Liver (tissue), 8 donors: ENCODE measurements at regions not wholly inside any gene's neighbourhood (a gene's known extent, or its start where the extent isn't known, plus 50 kb on each side); places are given as distances from the start of the nearest gene placed in this dataset.

Source experiments
- DNase-seq: peaks from one replicate; pipeline ENCODE4 v3.0.0-alpha.2; 2017; ENCODE audit warnings: low spot score
- H3K27ac ChIP-seq, 2 donors: one replicate each; pipeline ENCODE4 v1.7.0; 2013; ENCODE audit warnings: inconsistent platforms in 2 of 2, low read length in 2 of 2, control low read depth in 1 of 2, low read depth in 1 of 2, mild to moderate bottlenecking in 1 of 2
- H3K27me3 ChIP-seq, 4 donors: one replicate each; pipeline versions ENCODE4 v1.6.1 to v1.7.0; 2013; ENCODE audit warnings: low read length in 3 of 4, inconsistent platforms in 1 of 4, mild to moderate bottlenecking in 1 of 4, moderate library complexity in 1 of 4; ENCODE audit not compliant: control insufficient read depth in 4 of 4, insufficient read depth in 4 of 4
- H3K36me3 ChIP-seq, 4 donors: one replicate each; pipeline versions ENCODE4 v1.6.1 to v1.7.0; 2013; ENCODE audit warnings: low read length in 3 of 4, mild to moderate bottlenecking in 3 of 4, low read depth in 1 of 4, moderate library complexity in 1 of 4; ENCODE audit not compliant: control insufficient read depth in 4 of 4, insufficient read depth in 3 of 4
- H3K4me1 ChIP-seq, 4 donors: one replicate each; pipeline versions ENCODE4 v1.6.1 to v1.7.0; 2013; ENCODE audit warnings: low read length in 3 of 4, mild to moderate bottlenecking in 3 of 4, moderate library complexity in 1 of 4; ENCODE audit not compliant: control insufficient read depth in 4 of 4, insufficient read depth in 4 of 4
- H3K4me3 ChIP-seq, 3 donors: one replicate each; pipeline versions ENCODE4 v1.6.1 to v1.7.0; 2013; ENCODE audit warnings: low read length in 3 of 3, control low read depth in 1 of 3, low read depth in 1 of 3, mild to moderate bottlenecking in 1 of 3
- H3K9ac ChIP-seq, 2 donors: one replicate each; pipeline ENCODE4 v1.7.0; 2013; ENCODE audit warnings: low read length in 2 of 2, mild to moderate bottlenecking in 2 of 2, moderate library complexity in 2 of 2, control low read depth in 1 of 2, low read depth in 1 of 2
- H3K9me3 ChIP-seq, 4 donors: one replicate each; pipeline versions ENCODE4 v1.6.1 to v1.7.0; 2013; ENCODE audit warnings: low read length in 3 of 4; ENCODE audit not compliant: control insufficient read depth in 4 of 4
- EGR1 ChIP-seq, 2 donors: IDR thresholded peaks; 2 replicates each; pipeline ENCODE4 v1.6.1; 2016 to 2018; ENCODE audit warnings: antibody characterized with exemption in 2 of 2, low read depth in 2 of 2
- FOXA1 ChIP-seq: IDR thresholded peaks from 2 replicates; pipeline ENCODE4 v1.6.1; 2016; ENCODE audit warnings: antibody characterized with exemption
- FOXA2 ChIP-seq: IDR thresholded peaks from 2 replicates; pipeline ENCODE4 v1.6.1; 2016; ENCODE audit warnings: antibody characterized with exemption
- GABPA ChIP-seq, 2 donors: IDR thresholded peaks in 1 of 2; conservative IDR thresholded peaks in 1 of 2; 2 replicates each; pipeline ENCODE4 v1.6.1; 2016; ENCODE audit warnings: antibody characterized with exemption in 2 of 2, mild to moderate bottlenecking in 1 of 2, moderate library complexity in 1 of 2
- HNF4A ChIP-seq, 2 donors: conservative IDR thresholded peaks; 2 replicates each; pipeline ENCODE4 v1.6.1; 2016; ENCODE audit warnings: antibody characterized with exemption in 2 of 2, mild to moderate bottlenecking in 2 of 2
- HNF4G ChIP-seq: IDR thresholded peaks from 2 replicates; pipeline ENCODE4 v1.6.1; 2016; ENCODE audit warnings: antibody characterized with exemption
- NR2F2 ChIP-seq: IDR thresholded peaks from 2 replicates; pipeline ENCODE4 v1.6.1; 2016; ENCODE audit warnings: antibody characterized with exemption
- RXRA ChIP-seq, 2 donors: IDR thresholded peaks; 2 replicates each; pipeline ENCODE4 v1.6.1; 2017 to 2018; ENCODE audit warnings: antibody characterized with exemption in 2 of 2, mild to moderate bottlenecking in 1 of 2
- YY1 ChIP-seq: IDR thresholded peaks from 2 replicates; pipeline ENCODE4 v1.6.1; 2016; ENCODE audit warnings: antibody characterized with exemption, mild to moderate bottlenecking
- WGBS: extraction: QIAGEN DNeasy Blood & Tissue Kit; methylation state at CpG from one replicate; pipeline ENCODE4 v1.1.7; 2013; 5-methylcytosine and 5-hydroxymethylcytosine counted together
- TF ChIP-seq, protein P1 (sequence below): fragments of 150-350 bp; IDR thresholded peaks from 2 replicates; pipeline ENCODE4 v1.5.1; 2017; ENCODE audit warnings: improper control_type of control experiment, low read depth, low read length; ENCODE audit not compliant: missing input control
- TF ChIP-seq, protein P2 (sequence below): IDR thresholded peaks from 2 replicates; pipeline ENCODE4 v1.6.1; 2016; ENCODE audit warnings: antibody characterized with exemption
- donor health status: healthy.
- donor health status: healthy.
- donor health status: healthy.
- donor health status: healthy.
- donor health status: healthy.

DNA sequence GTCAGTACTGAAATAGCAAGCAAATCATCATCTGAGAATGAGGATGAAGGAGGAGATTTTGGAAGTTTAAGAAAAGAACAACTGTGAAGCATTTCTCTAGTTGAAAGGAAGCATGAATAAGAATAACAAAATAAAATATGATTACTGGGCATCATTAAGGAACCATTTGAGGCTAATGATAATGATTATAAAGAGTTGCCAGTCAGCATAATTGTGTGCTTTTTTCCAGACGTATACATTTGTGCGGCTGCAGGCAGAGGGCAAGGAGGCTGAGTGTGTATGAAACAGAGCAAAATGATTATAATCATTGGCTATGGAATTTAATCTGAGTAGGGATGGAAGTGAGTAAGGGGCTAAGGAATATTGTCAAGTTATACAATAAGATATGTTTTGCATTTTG, 218.7 kb upstream of the FUT9 start:
- Histone ChIP-seq H3K9me3 (no peaks in the 10 kb centered on the region), H3K27ac (no peak overlapping the region), H3K36me3 (no peaks in the 10 kb centered on the region), H3K9ac (no peak overlapping the region), H3K27me3 (no peaks in the 10 kb centered on the region), H3K4me3 (no peak overlapping the region), H3K4me1 (no peaks in the 10 kb centered on the region)
- 84% methylated on average over 2 of the region's 2 CpGs for WGBS
- no peak for TF ChIP-seq FOXA2
- TF ChIP-seq RXRA (IDR thresholded peaks at IDR 0.05), result no peak
- TF ChIP-seq HNF4G, result no peak
- no peak for TF ChIP-seq EGR1 (IDR thresholded peaks at IDR 0.05; ENCODE audit: low read depth in 2 of 2)
- DNase-seq, result no peak

DNA sequence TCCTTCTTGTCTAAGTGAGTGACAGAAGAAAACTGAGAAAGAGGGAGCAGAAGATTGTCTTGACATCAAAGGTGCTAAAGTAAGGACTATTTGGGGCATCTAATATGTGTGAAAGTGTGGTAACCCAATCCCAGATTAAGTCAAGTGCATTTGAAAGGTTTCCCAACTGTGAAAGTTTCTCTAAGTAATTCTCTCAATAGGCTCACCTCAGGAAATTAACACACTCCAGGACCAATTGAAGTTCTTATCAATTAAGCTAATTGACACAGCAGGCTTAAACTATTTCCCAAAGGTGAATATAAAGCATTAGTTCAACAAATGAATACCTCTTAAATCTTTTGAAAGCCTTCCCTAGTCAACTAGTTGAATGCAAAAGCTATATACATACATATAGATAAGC, 212.8 kb upstream of the FUT9 start:
- DNase-seq, result no peak
- no peaks in the 10 kb centered on the region for H3K4me1 ChIP-seq
- no peaks in the 10 kb centered on the region for H3K36me3 ChIP-seq
- no peaks in the 10 kb centered on the region for H3K9me3 ChIP-seq
- H3K9ac ChIP-seq, result no peak overlapping the region
- H3K27ac ChIP-seq, result no peak overlapping the region
- no peak overlapping the region for H3K4me3 ChIP-seq
- no peaks in the 10 kb centered on the region for H3K27me3 ChIP-seq
- TF ChIP-seq, protein P1, sequence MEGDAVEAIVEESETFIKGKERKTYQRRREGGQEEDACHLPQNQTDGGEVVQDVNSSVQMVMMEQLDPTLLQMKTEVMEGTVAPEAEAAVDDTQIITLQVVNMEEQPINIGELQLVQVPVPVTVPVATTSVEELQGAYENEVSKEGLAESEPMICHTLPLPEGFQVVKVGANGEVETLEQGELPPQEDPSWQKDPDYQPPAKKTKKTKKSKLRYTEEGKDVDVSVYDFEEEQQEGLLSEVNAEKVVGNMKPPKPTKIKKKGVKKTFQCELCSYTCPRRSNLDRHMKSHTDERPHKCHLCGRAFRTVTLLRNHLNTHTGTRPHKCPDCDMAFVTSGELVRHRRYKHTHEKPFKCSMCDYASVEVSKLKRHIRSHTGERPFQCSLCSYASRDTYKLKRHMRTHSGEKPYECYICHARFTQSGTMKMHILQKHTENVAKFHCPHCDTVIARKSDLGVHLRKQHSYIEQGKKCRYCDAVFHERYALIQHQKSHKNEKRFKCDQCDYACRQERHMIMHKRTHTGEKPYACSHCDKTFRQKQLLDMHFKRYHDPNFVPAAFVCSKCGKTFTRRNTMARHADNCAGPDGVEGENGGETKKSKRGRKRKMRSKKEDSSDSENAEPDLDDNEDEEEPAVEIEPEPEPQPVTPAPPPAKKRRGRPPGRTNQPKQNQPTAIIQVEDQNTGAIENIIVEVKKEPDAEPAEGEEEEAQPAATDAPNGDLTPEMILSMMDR, result no peak
- TF ChIP-seq HNF4G, result no peak
- no peak for TF ChIP-seq FOXA1
- TF ChIP-seq YY1, result no peak
- TF ChIP-seq GABPA (IDR thresholded peaks at IDR 0.05 in 1 of 2, conservative IDR thresholded peaks at IDR 0.05 in 1 of 2), result no peak
- no peak for TF ChIP-seq RXRA (IDR thresholded peaks at IDR 0.05)
- TF ChIP-seq, protein P2, sequence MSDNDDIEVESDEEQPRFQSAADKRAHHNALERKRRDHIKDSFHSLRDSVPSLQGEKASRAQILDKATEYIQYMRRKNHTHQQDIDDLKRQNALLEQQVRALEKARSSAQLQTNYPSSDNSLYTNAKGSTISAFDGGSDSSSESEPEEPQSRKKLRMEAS, result no peak
- no peak for TF ChIP-seq HNF4A (conservative IDR thresholded peaks at IDR 0.05)
- TF ChIP-seq NR2F2, result no peak

DNA sequence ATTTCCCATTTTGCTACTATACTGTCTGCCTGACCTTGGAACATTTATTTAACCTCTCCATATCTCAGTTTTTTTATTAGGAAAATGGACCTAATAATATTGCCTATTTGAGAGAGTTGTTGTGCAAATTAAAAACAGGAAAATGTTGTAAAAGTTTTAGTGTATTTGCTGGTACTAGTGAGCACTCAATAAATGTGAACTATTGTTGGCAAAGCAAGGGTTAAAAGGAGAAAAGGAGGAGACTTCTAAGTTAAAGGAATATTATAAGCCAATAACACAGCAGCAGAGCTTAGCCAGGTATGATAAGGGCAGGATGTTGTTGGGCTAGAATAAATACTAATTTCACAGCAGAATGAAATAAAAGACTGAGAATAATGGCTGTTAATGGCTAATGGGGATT, 211.9 kb upstream of the FUT9 start:
- Histone ChIP-seq H3K4me3 (no peak overlapping the region), H3K27me3 (no peaks in the 10 kb centered on the region), H3K36me3 (no peaks in the 10 kb centered on the region), H3K27ac (no peak overlapping the region), H3K9me3 (no peaks in the 10 kb centered on the region), H3K9ac (no peak overlapping the region), H3K4me1 (no peaks in the 10 kb centered on the region)
- TF ChIP-seq, protein P1, result no peak
- no peak for DNase-seq
